ENCODE measurements at regions not wholly inside any gene's neighbourhood (a gene's known extent, or its start where the extent isn't known, plus 50 kb on each side); places are given as distances from the start of the nearest gene placed in this dataset.

DNA sequence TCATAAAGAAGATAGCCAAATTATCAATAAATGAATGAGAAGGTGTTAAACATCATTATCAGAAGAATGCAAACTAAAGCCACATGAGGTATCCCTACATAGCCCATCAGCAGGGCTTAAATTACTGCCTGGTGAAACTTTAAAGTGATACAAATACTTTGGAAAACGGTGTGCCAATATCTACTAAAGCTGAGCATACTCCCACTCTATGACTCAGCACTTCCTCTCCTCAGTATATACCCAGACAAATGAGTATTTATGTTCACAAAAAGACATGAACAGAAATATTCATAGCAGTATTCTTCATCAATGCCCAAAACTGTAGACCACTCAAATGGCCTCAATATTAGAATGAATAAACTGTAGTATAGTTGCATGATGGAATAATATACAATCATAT is 284.6 kb upstream of the ZC3H12C start:
- TF ChIP-seq, protein P1, sequence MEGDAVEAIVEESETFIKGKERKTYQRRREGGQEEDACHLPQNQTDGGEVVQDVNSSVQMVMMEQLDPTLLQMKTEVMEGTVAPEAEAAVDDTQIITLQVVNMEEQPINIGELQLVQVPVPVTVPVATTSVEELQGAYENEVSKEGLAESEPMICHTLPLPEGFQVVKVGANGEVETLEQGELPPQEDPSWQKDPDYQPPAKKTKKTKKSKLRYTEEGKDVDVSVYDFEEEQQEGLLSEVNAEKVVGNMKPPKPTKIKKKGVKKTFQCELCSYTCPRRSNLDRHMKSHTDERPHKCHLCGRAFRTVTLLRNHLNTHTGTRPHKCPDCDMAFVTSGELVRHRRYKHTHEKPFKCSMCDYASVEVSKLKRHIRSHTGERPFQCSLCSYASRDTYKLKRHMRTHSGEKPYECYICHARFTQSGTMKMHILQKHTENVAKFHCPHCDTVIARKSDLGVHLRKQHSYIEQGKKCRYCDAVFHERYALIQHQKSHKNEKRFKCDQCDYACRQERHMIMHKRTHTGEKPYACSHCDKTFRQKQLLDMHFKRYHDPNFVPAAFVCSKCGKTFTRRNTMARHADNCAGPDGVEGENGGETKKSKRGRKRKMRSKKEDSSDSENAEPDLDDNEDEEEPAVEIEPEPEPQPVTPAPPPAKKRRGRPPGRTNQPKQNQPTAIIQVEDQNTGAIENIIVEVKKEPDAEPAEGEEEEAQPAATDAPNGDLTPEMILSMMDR (IDR thresholded peaks at IDR 0.05; ENCODE audit: poor library complexity) = no peak
- no peak for TF ChIP-seq EZH2 (IDR thresholded peaks at IDR 0.05; ENCODE audit: borderline replicate concordance)
- no peak for TF ChIP-seq EZH2phosphoT487 (IDR thresholded peaks at IDR 0.05; ENCODE audit: low read depth, severe bottlenecking, unreplicated experiment)
